H9 (cell line): ENCODE measurements at regions not wholly inside any gene's neighbourhood (a gene's known extent, or its start where the extent isn't known, plus 50 kb on each side); places are given as distances from the start of the nearest gene placed in this dataset.

Experiments used
- DNase-seq: peaks from one replicate; pipeline ENCODE4 v3.0.0-alpha.2; 2017
- H2AFZ ChIP-seq: one replicate; pipeline ENCODE4 v1.6.1; 2013; ENCODE audit warnings: mild to moderate bottlenecking, low read length, control low read depth, moderate library complexity
- H2AK5ac ChIP-seq: 2 replicates; pipeline ENCODE4 v1.6.1; 2013; ENCODE audit warnings: low read length, control low read depth, mixed read lengths; ENCODE audit not compliant: insufficient read length
- H2BK120ac ChIP-seq: one replicate; pipeline ENCODE4 v1.6.1; 2013; ENCODE audit warnings: low read depth, mild to moderate bottlenecking, low read length, control low read depth, inconsistent platforms; ENCODE audit not compliant: poor library complexity, severe bottlenecking
- H2BK12ac ChIP-seq: 2 replicates; pipeline ENCODE4 v1.6.1; 2013; ENCODE audit warnings: low read length, control low read depth, mixed read lengths, low read depth; ENCODE audit not compliant: insufficient read length
- H2BK15ac ChIP-seq: 2 replicates; pipeline ENCODE4 v1.6.1; 2013; ENCODE audit warnings: low read depth, low read length, control low read depth
- H2BK20ac ChIP-seq: one replicate; pipeline ENCODE4 v1.6.1; 2013; ENCODE audit warnings: low read depth, mild to moderate bottlenecking, low read length, control low read depth, inconsistent platforms; ENCODE audit not compliant: poor library complexity, severe bottlenecking
- H2BK5ac ChIP-seq: 2 replicates; pipeline ENCODE4 v1.6.1; 2013; ENCODE audit warnings: low read length, control low read depth, mixed read lengths; ENCODE audit not compliant: insufficient read length
- H3K14ac ChIP-seq: 2 replicates; pipeline ENCODE4 v1.6.1; 2013; ENCODE audit warnings: low read length, control low read depth; ENCODE audit not compliant: insufficient read depth
- H3K18ac ChIP-seq: 2 replicates; pipeline ENCODE4 v1.6.1; 2013; ENCODE audit warnings: low read depth, mild to moderate bottlenecking, mixed read lengths, low read length, control low read depth; ENCODE audit not compliant: insufficient read length
- H3K23ac ChIP-seq: 2 replicates; pipeline ENCODE4 v1.6.1; 2013; ENCODE audit warnings: low read length, control low read depth, mixed read lengths, low read depth; ENCODE audit not compliant: insufficient read length
- H3K23me2 ChIP-seq: 2 replicates; pipeline ENCODE4 v1.6.1; 2013; ENCODE audit warnings: low read depth, mild to moderate bottlenecking, mixed read lengths, low read length, control low read depth; ENCODE audit not compliant: insufficient read length, poor library complexity, severe bottlenecking
- H3K27ac ChIP-seq: 2 replicates; pipeline ENCODE4 v1.5.1; 2013; ENCODE audit warnings: low read length, control low read depth, mixed read lengths, low read depth; ENCODE audit not compliant: insufficient read length
- H3K27me3 ChIP-seq: 2 replicates; pipeline ENCODE4 v1.6.1; 2013; ENCODE audit warnings: low read length, control low read depth, inconsistent platforms; ENCODE audit not compliant: insufficient read depth
- H3K4ac ChIP-seq: 2 replicates; pipeline ENCODE4 v1.6.1; 2013; ENCODE audit warnings: low read depth, mild to moderate bottlenecking, control low read depth, inconsistent platforms, low read length, moderate library complexity
- H3K4me1 ChIP-seq: 2 replicates; pipeline ENCODE4 v1.6.1; 2013; ENCODE audit warnings: low read length, control low read depth, inconsistent platforms; ENCODE audit not compliant: insufficient read depth
- H3K4me2 ChIP-seq: 2 replicates; pipeline ENCODE4 v1.6.1; 2013; ENCODE audit warnings: low read length, control low read depth, mixed read lengths; ENCODE audit not compliant: insufficient read length, insufficient read depth
- H3K56ac ChIP-seq: 2 replicates; pipeline ENCODE4 v1.6.1; 2013; ENCODE audit warnings: low read depth, mild to moderate bottlenecking, mixed read lengths, low read length, control low read depth; ENCODE audit not compliant: insufficient read length
- H3K79me1 ChIP-seq: 2 replicates; pipeline ENCODE4 v1.6.1; 2013; ENCODE audit warnings: low read depth, mild to moderate bottlenecking, moderate library complexity, low read length, control low read depth, inconsistent platforms; ENCODE audit not compliant: insufficient read depth, poor library complexity, severe bottlenecking
- H3K79me2 ChIP-seq: 2 replicates; pipeline ENCODE4 v1.6.1; 2013; ENCODE audit warnings: low read length, control low read depth, inconsistent platforms; ENCODE audit not compliant: insufficient read depth
- H3K9ac ChIP-seq: 2 replicates; pipeline ENCODE4 v1.6.1; 2013; ENCODE audit warnings: low read length, control low read depth, mixed read lengths; ENCODE audit not compliant: insufficient read length; ENCODE audit errors: extremely low read depth
- H3K9me3 ChIP-seq: one replicate; pipeline ENCODE4 v1.6.1; 2013; ENCODE audit warnings: low read depth, low read length, inconsistent platforms; ENCODE audit not compliant: control insufficient read depth
- H3T11ph ChIP-seq: one replicate; pipeline ENCODE4 v1.6.1; 2013; ENCODE audit warnings: mild to moderate bottlenecking, low read length, control low read depth, inconsistent platforms
- H4K20me1 ChIP-seq: one replicate; pipeline ENCODE4 v1.6.1; 2013; ENCODE audit not compliant: control insufficient read depth, insufficient read length, insufficient read depth
- H4K5ac ChIP-seq: 2 replicates; pipeline ENCODE4 v1.6.1; 2013; ENCODE audit warnings: low read depth, mild to moderate bottlenecking, mixed read lengths, low read length, control low read depth; ENCODE audit not compliant: insufficient read length
- H4K8ac ChIP-seq: replicated peaks from 2 replicates; pipeline ENCODE4 v1.6.1; 2013; ENCODE audit warnings: low read length, control low read depth, mixed read lengths, low read depth; ENCODE audit not compliant: insufficient read length
- H4K91ac ChIP-seq: 2 replicates; pipeline ENCODE4 v1.6.1; 2013; ENCODE audit warnings: low read depth, mild to moderate bottlenecking, moderate library complexity, mixed read lengths, low read length, control low read depth; ENCODE audit not compliant: insufficient read length
- H3K27ac Mint-ChIP-seq, 3 experiments: 2 replicates in 2 of 3; 3 replicates in 1 of 3; pipeline ENCODE4 v1.8.0; 2020 to 2021; ENCODE audit warnings: mixed read lengths in 3 of 3, mild to moderate bottlenecking in 1 of 3, moderate library complexity in 1 of 3
- H3K27me3 Mint-ChIP-seq: 2 replicates; pipeline ENCODE4 v1.8.0; 2021; ENCODE audit warnings: low read depth, mild to moderate bottlenecking, moderate library complexity, mixed read lengths
- H3K36me3 Mint-ChIP-seq, 3 experiments: 2 replicates in 2 of 3; 3 replicates in 1 of 3; pipeline ENCODE4 v1.8.0; 2020 to 2021; ENCODE audit warnings: low read depth in 3 of 3, mixed read lengths in 3 of 3; ENCODE audit not compliant: insufficient read depth in 1 of 3
- H3K4me1 Mint-ChIP-seq, 2 experiments: 2 replicates each; pipeline ENCODE4 v1.8.0; 2020; ENCODE audit warnings: mixed read lengths in 2 of 2
- H3K4me3 Mint-ChIP-seq, 2 experiments: 2 replicates in 1 of 2; 3 replicates in 1 of 2; pipeline ENCODE4 v1.8.0; 2020 to 2021; ENCODE audit warnings: mild to moderate bottlenecking in 2 of 2, mixed read lengths in 2 of 2, moderate library complexity in 1 of 2
- H3K9me3 Mint-ChIP-seq, 2 experiments: 2 replicates in 1 of 2; 3 replicates in 1 of 2; pipeline ENCODE4 v1.8.0; 2020; ENCODE audit warnings: mild to moderate bottlenecking in 2 of 2, mixed read lengths in 2 of 2, moderate library complexity in 1 of 2
- WGBS: extraction: QIAGEN DNeasy Blood & Tissue Kit; methylation state at CpG from one replicate; pipeline ENCODE4 v1.1.7; 2013; ENCODE audit warnings: missing lambda C conversion rate, low lambda C conversion rate, mixed read lengths; ENCODE audit not compliant: insufficient read length; ENCODE audit errors: extremely low coverage; 5-methylcytosine and 5-hydroxymethylcytosine counted together
- TF ChIP-seq, protein P1 (sequence below): fragments of 200-600 bp; sonication (generic); conservative IDR thresholded peaks from 3 replicates; pipeline ENCODE4 v1.8.0; 2021; ENCODE audit warnings: antibody characterized with exemption, mild to moderate bottlenecking

DNA sequence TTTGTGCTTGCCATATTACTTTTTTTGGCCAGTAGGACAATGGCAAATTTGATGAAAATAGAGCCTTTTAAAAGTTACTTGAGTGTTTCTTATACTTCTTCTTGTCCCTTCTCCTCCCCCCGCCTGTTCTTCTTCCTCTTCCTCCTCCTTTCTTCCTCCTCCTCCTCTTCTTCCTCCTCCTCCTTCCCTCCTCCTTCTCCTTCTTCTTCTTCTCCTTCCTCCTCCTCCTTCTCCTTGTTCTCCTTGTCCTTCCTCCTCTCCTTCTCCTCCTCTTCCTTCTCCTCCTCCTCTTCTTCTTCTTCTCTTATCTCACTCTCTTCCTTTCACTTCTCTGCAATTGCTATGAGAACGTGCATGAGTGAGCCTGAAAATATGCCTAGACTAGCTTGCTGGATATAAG is 466.2 kb upstream of the NR5A2 start:
- no peak overlapping the region for H4K5ac ChIP-seq
- no peak overlapping the region for H2AK5ac ChIP-seq
- no peak overlapping the region for H3K27ac Mint-ChIP-seq
- no peak overlapping the region for H3K23ac ChIP-seq
- H3K23me2 ChIP-seq, result no peaks in the 10 kb centered on the region
- H3K4me1 Mint-ChIP-seq, result no peaks in the 10 kb centered on the region
- no peak overlapping the region for H3K14ac ChIP-seq
- H2BK12ac ChIP-seq, result no peak overlapping the region
- H3K36me3 Mint-ChIP-seq, result no peaks in the 10 kb centered on the region
- H3K79me2 ChIP-seq, result no peaks in the 10 kb centered on the region
- no peak overlapping the region for H2AFZ ChIP-seq
- no peak overlapping the region for H3T11ph ChIP-seq
- no peak overlapping the region for H3K4me3 Mint-ChIP-seq
- no peak for DNase-seq
- WGBS, result no CpG with 5 or more reads among the region's 2 CpGs
- H3K9ac ChIP-seq, result no peak overlapping the region
- no peak overlapping the region for H2BK5ac ChIP-seq
- no peaks in the 10 kb centered on the region for H3K79me1 ChIP-seq
- H3K9me3 Mint-ChIP-seq, result no peaks in the 10 kb centered on the region
- no peaks in the 10 kb centered on the region for H3K9me3 ChIP-seq
- H3K27me3 ChIP-seq, result no peaks in the 10 kb centered on the region
- no peak overlapping the region for H4K8ac ChIP-seq
- H3K4me1 ChIP-seq, result no peaks in the 10 kb centered on the region
- no peak overlapping the region for H3K18ac ChIP-seq
- no peak overlapping the region for H3K4ac ChIP-seq
- no peak overlapping the region for H2BK120ac ChIP-seq
- no peak overlapping the region for H3K56ac ChIP-seq
- H3K27me3 Mint-ChIP-seq, result peaks cover 1% of the 10 kb centered on the region; the same call in 1 of the 2 replicates
- H4K20me1 ChIP-seq, result no peaks in the 10 kb centered on the region
- H2BK15ac ChIP-seq, result no peak overlapping the region
- TF ChIP-seq, protein P1, sequence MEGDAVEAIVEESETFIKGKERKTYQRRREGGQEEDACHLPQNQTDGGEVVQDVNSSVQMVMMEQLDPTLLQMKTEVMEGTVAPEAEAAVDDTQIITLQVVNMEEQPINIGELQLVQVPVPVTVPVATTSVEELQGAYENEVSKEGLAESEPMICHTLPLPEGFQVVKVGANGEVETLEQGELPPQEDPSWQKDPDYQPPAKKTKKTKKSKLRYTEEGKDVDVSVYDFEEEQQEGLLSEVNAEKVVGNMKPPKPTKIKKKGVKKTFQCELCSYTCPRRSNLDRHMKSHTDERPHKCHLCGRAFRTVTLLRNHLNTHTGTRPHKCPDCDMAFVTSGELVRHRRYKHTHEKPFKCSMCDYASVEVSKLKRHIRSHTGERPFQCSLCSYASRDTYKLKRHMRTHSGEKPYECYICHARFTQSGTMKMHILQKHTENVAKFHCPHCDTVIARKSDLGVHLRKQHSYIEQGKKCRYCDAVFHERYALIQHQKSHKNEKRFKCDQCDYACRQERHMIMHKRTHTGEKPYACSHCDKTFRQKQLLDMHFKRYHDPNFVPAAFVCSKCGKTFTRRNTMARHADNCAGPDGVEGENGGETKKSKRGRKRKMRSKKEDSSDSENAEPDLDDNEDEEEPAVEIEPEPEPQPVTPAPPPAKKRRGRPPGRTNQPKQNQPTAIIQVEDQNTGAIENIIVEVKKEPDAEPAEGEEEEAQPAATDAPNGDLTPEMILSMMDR, result no peak
- H3K4me2 ChIP-seq, result no peak overlapping the region
- H4K91ac ChIP-seq, result no peak overlapping the region
- H3K27ac ChIP-seq, result no peak overlapping the region
- H2BK20ac ChIP-seq, result no peak overlapping the region
